ENCODE measurements at regions not wholly inside any gene's neighbourhood (a gene's known extent, or its start where the extent isn't known, plus 50 kb on each side); places are given as distances from the start of the nearest gene placed in this dataset.

DNA sequence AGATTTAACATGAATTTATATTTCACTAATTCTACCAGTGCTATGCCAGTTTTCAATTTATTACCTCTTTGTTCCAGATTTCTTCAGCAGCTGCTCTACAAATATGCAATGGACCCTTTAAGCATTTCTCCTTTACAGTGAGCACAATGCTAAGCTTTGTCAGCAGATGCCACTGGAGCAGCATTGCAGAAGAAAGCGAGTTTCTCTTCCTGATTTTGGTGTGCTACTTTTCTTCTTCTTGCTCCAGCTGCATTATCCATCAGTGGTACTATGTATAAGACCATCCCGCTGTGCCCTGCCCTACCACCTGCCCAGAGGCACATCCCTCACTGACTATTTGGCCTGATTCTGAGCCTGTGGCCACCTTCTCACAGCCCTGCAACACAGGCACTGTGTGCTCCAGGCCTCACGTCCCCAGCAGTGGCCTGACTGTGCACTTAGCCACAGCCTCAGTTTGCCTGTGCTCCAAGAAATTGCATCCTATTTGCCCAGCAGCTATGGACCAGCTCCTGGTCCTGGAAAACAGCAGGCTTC, 84.1 kb downstream of the TNFAIP3 start:
- no peak for DNase-seq
- no peaks in the 10 kb centered on the region for H3K27me3 ChIP-seq
- no peak overlapping the region for H3K4me3 ChIP-seq
- TF ChIP-seq POLR2A (IDR thresholded peaks at IDR 0.05) (no peak), EP300 (IDR thresholded peaks at IDR 0.05) (no peak), CTCF (IDR thresholded peaks at IDR 0.05) (no peak), POLR2AphosphoS5 (IDR thresholded peaks at IDR 0.05) (no peak)
- H3K27ac ChIP-seq: no peak overlapping the region
- no peaks in the 10 kb centered on the region for H3K36me3 ChIP-seq
- 70 to 88% methylated on average over 3 of the region's 3 CpGs for WGBS, 2 donors
- intact Hi-C loops (cut with DNase I): no loop called here
- no peaks in the 10 kb centered on the region for H3K4me1 ChIP-seq
- no peaks in the 10 kb centered on the region for H3K9me3 ChIP-seq

GRCh38 chr6:137952247-137952646, 85.2 kb downstream of the TNFAIP3 start:
- Histone ChIP-seq H3K4me3 (no peak overlapping the region), H3K27me3 (no peaks in the 10 kb centered on the region), H3K4me1 (no peaks in the 10 kb centered on the region), H3K36me3 (no peaks in the 10 kb centered on the region), H3K27ac (no peak overlapping the region), H3K9me3 (no peaks in the 10 kb centered on the region)
- DNase-seq: no peak
- 93% methylated on average over 2 of the region's 2 CpGs for WGBS, 2 donors
- intact Hi-C loops (cut with DNase I): no loop called here
- TF ChIP-seq POLR2AphosphoS5 (IDR thresholded peaks at IDR 0.05) (no peak), POLR2A (IDR thresholded peaks at IDR 0.05) (no peak), EP300 (IDR thresholded peaks at IDR 0.05) (no peak)

DNA sequence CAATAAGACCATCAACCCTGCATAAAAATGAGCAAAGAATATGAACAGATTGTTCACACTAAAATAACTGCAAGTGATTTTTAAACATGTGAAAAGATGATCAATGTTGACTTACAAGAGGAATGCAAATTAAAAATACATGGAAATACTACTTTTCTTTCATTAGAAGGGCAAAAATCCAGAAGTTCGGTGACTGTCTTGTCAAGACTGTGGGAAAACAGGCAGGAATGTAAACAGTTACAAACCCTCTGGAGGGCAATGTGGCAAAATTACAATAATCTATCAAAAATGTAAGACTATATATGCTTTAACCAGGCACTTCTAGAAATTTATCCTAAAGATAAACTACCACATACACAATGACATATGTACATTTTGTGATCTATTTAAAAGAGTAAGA, 86.7 kb downstream of the TNFAIP3 start:
- WGBS, 2 donors: 81 to 83% methylated on average over 1 of the region's 1 CpG
- Histone ChIP-seq H3K4me3 (no peak overlapping the region), H3K4me1 (no peaks in the 10 kb centered on the region), H3K9me3 (no peaks in the 10 kb centered on the region), H3K36me3 (no peaks in the 10 kb centered on the region), H3K27me3 (no peaks in the 10 kb centered on the region), H3K27ac (no peak overlapping the region)
- TF ChIP-seq EP300 (IDR thresholded peaks at IDR 0.05): no peak
- no peak for TF ChIP-seq POLR2A (IDR thresholded peaks at IDR 0.05)
- TF ChIP-seq POLR2AphosphoS5 (IDR thresholded peaks at IDR 0.05): no peak
- TF ChIP-seq CTCF (IDR thresholded peaks at IDR 0.05): no peak
- no peak for DNase-seq
- intact Hi-C loops (cut with DNase I): no loop called here

- no peak overlapping the region for H3K4me3 ChIP-seq
- H3K27me3 ChIP-seq: no peaks in the 10 kb centered on the region
- DNase-seq: no peak
- WGBS, 2 donors: 99 to 100% methylated on average over 2 of the region's 2 CpGs
- intact Hi-C loops (cut with DNase I): no loop called here
- TF ChIP-seq POLR2A (IDR thresholded peaks at IDR 0.05): no peak
- TF ChIP-seq CTCF (IDR thresholded peaks at IDR 0.05): no peak
- TF ChIP-seq EP300 (IDR thresholded peaks at IDR 0.05): no peak
- TF ChIP-seq POLR2AphosphoS5 (IDR thresholded peaks at IDR 0.05): no peak
- H3K9me3 ChIP-seq: no peaks in the 10 kb centered on the region
- no peak overlapping the region for H3K27ac ChIP-seq
- H3K4me1 ChIP-seq: no peaks in the 10 kb centered on the region
- H3K36me3 ChIP-seq: no peaks in the 10 kb centered on the region
Observed at GRCh38 chr6:137954253-137954652, 87.2 kb downstream of the TNFAIP3 start.

DNA sequence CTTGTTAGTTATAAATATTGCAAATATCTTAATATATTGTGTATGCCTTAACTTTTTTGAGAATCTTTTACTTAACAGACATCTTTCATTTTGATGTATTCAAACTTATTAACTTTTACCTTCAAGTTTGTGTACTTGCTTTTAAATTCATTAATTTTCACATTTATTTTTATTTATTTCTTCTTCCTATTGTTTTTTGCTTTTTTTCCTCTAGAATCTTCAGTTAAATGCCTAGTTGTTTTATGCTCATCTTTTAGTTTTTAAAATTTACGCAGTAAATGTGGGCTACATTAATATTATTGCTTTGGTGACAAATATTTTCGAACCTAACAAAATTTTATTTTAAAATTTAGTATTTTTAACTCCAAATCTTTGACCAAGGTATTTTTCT, 89.0 kb downstream of the TNFAIP3 start:
- Histone ChIP-seq H3K36me3 (no peaks in the 10 kb centered on the region), H3K9me3 (no peaks in the 10 kb centered on the region), H3K27me3 (no peaks in the 10 kb centered on the region), H3K4me3 (no peak overlapping the region), H3K4me1 (no peaks in the 10 kb centered on the region), H3K27ac (no peak overlapping the region)
- TF ChIP-seq POLR2AphosphoS5 (IDR thresholded peaks at IDR 0.05) (no peak), EP300 (IDR thresholded peaks at IDR 0.05) (no peak), CTCF (IDR thresholded peaks at IDR 0.05) (no peak), POLR2A (IDR thresholded peaks at IDR 0.05) (no peak)
- intact Hi-C loops (cut with DNase I): no loop called here
- WGBS, 2 donors: 96 to 98% methylated on average over 2 of the region's 2 CpGs
- DNase-seq: no peak

Data from sigmoid colon (tissue), 6 donors.